HCT116 (cell line): ENCODE measurements at regions not wholly inside any gene's neighbourhood (a gene's known extent, or its start where the extent isn't known, plus 50 kb on each side); places are given as distances from the start of the nearest gene placed in this dataset.

Experiments used
- CEBPB ChIP-seq: IDR thresholded peaks from 2 replicates; pipeline ENCODE4 v1.6.1; 2012; ENCODE audit warnings: low read depth
- CTCF ChIP-seq, 3 experiments: fragments of 200-600 bp in 1 of 3; sonication (generic) in 1 of 3; IDR thresholded peaks in 2 of 3; conservative IDR thresholded peaks in 1 of 3; 2 replicates each; pipeline ENCODE4 v1.5.1; 2012 to 2017; ENCODE audit warnings: low read depth in 2 of 3, low read length in 2 of 3, antibody characterized with exemption in 1 of 3, borderline replicate concordance in 1 of 3, control low read depth in 1 of 3, mild to moderate bottlenecking in 1 of 3, mixed read lengths in 1 of 3, mixed run types in 1 of 3, moderate library complexity in 1 of 3; ENCODE audit not compliant: insufficient read depth in 1 of 3
- EZH2 ChIP-seq: fragments of 200-600 bp; sonication (generic); IDR thresholded peaks from 2 replicates; pipeline ENCODE4 v1.6.1; 2017; ENCODE audit warnings: antibody characterized with exemption, mixed run types
- EZH2phosphoT487 ChIP-seq: fragments of 200-600 bp; IDR thresholded peaks from 2 replicates; pipeline ENCODE4 v1.6.1; 2018; ENCODE audit warnings: antibody characterized with exemption, borderline replicate concordance
- POLR2A ChIP-seq: IDR thresholded peaks from 2 replicates; pipeline ENCODE4 v1.7.0; 2011; ENCODE audit warnings: borderline replicate concordance; ENCODE audit not compliant: insufficient read depth, insufficient read length; ENCODE audit errors: extremely low read depth
- POLR2AphosphoS5 ChIP-seq: IDR thresholded peaks from 2 replicates; pipeline ENCODE4 v1.6.1; 2011; ENCODE audit warnings: mild to moderate bottlenecking, low read depth, low read length, moderate library complexity
- RAD21 ChIP-seq: IDR thresholded peaks from 2 replicates; pipeline ENCODE4 v1.6.1; 2012; ENCODE audit warnings: low read depth, mild to moderate bottlenecking
- SIN3A ChIP-seq: IDR thresholded peaks from 2 replicates; pipeline ENCODE4 v1.6.1; 2012; ENCODE audit warnings: low read depth
- SP1 ChIP-seq: IDR thresholded peaks from 2 replicates; pipeline ENCODE4 v1.6.1; 2012; ENCODE audit warnings: low read depth
- YY1 ChIP-seq: IDR thresholded peaks from 2 replicates; pipeline ENCODE4 v1.6.1; 2011; ENCODE audit warnings: low read length, low read depth, moderate library complexity, mild to moderate bottlenecking; ENCODE audit not compliant: insufficient replicate concordance; ENCODE audit errors: extremely low read depth
- ZNF274 ChIP-seq: fragments of 200-500 bp; sonication (Bioruptor generic); IDR thresholded peaks from 2 replicates; pipeline ENCODE4 v1.6.1; 2014; ENCODE audit warnings: mild to moderate bottlenecking, low read depth, low read length, inconsistent platforms
- TF ChIP-seq, protein P1 (sequence below): IDR thresholded peaks from 2 replicates; pipeline ENCODE4 v1.6.1; 2012
- TF ChIP-seq, protein P2 (sequence below): IDR thresholded peaks from 2 replicates; pipeline ENCODE4 v1.6.1; 2012
- TF ChIP-seq, protein P3 (sequence below): IDR thresholded peaks from 2 replicates; pipeline ENCODE4 v1.6.1; 2012; ENCODE audit warnings: low read depth

GRCh38 chr16:9497750-9498149, 406.3 kb downstream of the HAPSTR1 start:
- TF ChIP-seq YY1 (no peak), POLR2A (no peak), CEBPB (no peak), EZH2phosphoT487 (no peak), POLR2AphosphoS5 (no peak), CTCF (IDR thresholded peaks at IDR 0.05 in 2 of 3, conservative IDR thresholded peaks at IDR 0.05 in 1 of 3; ENCODE audit: borderline replicate concordance in 1 of 3, insufficient read depth in 1 of 3, low read depth in 2 of 3, low read length in 2 of 3) (no peak), SIN3A (no peak), SP1 (no peak), RAD21 (no peak), EZH2 (no peak), ZNF274 (no peak)
- TF ChIP-seq, protein P1, sequence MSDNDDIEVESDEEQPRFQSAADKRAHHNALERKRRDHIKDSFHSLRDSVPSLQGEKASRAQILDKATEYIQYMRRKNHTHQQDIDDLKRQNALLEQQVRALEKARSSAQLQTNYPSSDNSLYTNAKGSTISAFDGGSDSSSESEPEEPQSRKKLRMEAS = no peak
- TF ChIP-seq, protein P2, sequence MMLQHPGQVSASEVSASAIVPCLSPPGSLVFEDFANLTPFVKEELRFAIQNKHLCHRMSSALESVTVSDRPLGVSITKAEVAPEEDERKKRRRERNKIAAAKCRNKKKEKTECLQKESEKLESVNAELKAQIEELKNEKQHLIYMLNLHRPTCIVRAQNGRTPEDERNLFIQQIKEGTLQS = no peak
- TF ChIP-seq, protein P3, sequence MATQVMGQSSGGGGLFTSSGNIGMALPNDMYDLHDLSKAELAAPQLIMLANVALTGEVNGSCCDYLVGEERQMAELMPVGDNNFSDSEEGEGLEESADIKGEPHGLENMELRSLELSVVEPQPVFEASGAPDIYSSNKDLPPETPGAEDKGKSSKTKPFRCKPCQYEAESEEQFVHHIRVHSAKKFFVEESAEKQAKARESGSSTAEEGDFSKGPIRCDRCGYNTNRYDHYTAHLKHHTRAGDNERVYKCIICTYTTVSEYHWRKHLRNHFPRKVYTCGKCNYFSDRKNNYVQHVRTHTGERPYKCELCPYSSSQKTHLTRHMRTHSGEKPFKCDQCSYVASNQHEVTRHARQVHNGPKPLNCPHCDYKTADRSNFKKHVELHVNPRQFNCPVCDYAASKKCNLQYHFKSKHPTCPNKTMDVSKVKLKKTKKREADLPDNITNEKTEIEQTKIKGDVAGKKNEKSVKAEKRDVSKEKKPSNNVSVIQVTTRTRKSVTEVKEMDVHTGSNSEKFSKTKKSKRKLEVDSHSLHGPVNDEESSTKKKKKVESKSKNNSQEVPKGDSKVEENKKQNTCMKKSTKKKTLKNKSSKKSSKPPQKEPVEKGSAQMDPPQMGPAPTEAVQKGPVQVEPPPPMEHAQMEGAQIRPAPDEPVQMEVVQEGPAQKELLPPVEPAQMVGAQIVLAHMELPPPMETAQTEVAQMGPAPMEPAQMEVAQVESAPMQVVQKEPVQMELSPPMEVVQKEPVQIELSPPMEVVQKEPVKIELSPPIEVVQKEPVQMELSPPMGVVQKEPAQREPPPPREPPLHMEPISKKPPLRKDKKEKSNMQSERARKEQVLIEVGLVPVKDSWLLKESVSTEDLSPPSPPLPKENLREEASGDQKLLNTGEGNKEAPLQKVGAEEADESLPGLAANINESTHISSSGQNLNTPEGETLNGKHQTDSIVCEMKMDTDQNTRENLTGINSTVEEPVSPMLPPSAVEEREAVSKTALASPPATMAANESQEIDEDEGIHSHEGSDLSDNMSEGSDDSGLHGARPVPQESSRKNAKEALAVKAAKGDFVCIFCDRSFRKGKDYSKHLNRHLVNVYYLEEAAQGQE = no peak
